ENCODE measurements at regions not wholly inside any gene's neighbourhood (a gene's known extent, or its start where the extent isn't known, plus 50 kb on each side); places are given as distances from the start of the nearest gene placed in this dataset.
"Not testable (repeated sequence)": the region's sequence is repeated elsewhere in the genome, so short reads cannot be mapped to it uniquely, and the experiment has no call there.

DNA sequence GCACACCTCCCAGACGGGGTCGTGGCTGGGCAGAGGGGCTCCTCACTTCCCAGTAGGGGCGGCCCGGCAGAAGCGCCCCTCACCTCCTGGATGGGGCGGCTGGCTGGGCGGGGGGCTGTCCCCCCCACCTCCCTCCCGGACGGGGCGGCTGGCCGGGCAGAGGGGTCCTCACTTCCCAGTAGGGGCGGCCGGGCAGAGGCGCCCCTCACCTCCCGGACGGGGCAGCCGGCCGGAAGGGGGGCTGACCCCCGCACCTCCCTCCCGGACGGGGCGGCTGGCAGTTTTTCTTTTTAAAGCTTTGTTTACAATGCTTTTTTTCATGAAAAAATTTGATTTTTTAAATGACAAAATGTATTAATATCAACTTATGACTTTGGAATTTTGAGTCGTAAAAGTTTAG lies 159.0 kb upstream of the ATP2B1 start:
- not testable (repeated sequence) for TF ChIP-seq POLR2AphosphoS5, POLR2A (IDR thresholded peaks at IDR 0.05; ENCODE audit: low read depth, low read length)
